NCI-H1105 treated with DMSO at 0.1 percent for 48 hours (cell line): ENCODE measurements at regions not wholly inside any gene's neighbourhood (a gene's known extent, or its start where the extent isn't known, plus 50 kb on each side); places are given as distances from the start of the nearest gene placed in this dataset.
"Not testable (repeated sequence)": the region's sequence is repeated elsewhere in the genome, so short reads cannot be mapped to it uniquely, and the experiment has no call there.

Experiments
- DNase-seq: peaks from one replicate; lab custom pipeline; 2025; lab: John Stamatoyannopoulos, UW

- DNase-seq: no peak
These were observed 375.7 kb upstream of the PRR16 start for GRCh38 chr5:120088412-120088811.

DNA sequence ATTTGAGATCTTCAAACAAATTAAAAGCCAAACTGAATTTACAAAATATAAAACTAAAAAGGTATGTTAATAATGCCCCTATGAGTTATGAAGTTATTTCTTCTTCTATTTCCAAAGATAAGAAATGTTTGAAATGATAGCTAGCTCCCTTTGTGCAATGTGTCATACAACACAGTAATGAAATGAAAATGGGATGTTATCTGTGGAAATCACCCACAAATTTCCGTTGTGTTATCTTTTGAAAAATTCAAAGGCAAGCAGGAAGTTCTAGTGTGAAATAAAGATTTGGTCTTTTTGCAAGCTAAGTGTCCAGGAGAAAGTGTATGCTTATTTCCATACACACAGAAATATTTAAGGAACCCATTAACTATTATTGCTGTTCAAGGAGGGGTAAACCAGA, 375.3 kb upstream of the PRR16 start:
- no peak for DNase-seq

DNA sequence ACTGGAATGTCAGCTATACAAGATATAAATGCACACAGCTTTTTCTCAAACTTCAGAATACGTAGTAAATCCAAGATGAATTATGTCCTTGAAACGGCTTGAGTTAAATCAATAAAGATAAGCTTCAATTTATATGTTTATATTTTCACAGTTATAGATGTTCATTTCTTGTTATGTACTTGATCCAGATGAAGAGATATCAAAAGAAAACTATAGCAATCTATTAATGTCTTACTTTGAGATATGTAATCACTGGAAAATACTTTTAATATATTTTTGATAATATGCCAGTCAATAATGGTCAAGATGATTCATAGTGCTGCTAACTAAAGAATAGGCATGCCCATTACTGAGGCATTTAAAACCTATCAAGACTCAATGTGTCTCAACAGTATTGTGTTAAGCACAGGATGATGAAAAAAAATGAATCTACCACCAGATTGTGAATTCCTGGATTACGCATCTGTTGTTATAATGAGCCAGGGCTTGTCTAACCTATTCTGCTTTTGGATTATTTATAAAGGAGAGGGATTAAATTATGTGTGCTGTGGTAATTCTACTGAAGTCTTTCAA, 372.6 kb upstream of the PRR16 start:
- DNase-seq: no peak

DNA sequence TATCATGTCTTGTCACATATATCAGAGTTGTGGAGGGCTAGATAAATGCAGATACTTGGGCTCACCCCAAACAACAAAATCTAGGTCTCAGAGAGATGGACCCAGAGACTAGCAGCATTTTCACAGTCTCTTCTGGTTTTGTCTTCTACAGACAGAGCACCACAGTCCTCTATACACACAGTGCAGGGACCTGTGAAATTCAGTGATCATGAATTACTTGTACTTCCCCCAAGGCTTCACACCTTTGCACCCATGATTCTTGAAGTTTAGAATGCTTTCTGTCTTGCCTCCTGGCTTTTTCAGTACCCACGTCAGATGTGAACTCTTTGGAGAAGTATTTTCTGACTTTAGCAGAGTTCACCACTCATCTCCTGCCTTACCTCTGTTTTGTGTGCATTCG, 371.5 kb upstream of the PRR16 start:
- DNase-seq: no peak

DNA sequence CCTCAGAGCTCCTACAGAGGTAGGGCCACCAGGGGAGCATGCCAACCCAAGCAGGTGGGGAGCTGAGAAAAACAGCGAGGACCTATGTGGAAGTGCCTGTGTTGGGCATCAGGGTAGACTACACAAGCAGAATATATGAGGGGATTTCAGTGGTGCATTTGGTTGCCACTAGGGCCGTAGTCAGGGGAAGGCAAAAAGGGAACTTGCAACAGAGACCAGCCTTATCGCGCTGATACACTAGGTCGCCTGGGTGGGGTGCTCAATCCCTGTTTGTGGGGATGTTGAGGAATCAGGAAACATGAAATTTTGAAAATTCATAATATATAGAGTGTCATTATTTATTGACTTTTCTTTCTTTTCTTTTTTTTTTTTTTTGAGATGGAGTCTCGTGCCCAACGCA, 370.9 kb upstream of the PRR16 start:
- no peak for DNase-seq

- no peak for DNase-seq
These were observed 367.7 kb upstream of the PRR16 start for GRCh38 chr5:120096413-120096812.

GRCh38 chr5:120098426-120098825, 365.7 kb upstream of the PRR16 start:
- DNase-seq: no peak

DNA sequence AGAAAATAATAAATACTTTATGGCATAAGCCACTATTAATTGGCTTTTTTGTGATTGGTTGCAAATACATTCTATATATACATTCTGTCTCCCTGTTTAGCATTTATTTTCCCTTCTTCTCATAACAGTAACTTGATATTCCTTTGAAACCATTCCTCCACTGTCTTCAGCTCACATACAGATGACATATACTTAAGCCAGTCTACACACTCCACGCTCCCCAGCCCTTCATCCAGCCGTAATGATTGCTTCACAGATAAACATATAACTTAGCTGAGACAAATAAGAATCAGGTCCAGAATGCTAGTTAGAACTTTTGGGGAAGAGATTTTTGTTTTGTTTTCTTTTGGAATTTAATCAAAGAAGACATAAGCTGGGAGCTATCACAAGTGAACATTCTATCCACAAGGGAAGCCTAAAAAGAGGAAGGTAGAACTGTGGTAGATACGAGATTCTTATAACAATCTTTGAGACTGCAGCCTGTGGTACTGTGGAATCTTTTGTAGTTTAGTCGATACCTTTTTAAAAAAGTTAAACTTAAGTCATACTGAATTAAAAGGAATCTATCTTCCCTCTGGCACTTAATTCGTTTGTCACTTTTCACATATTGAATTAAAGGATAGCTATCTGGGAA, 365.1 kb upstream of the PRR16 start:
- DNase-seq: no peak

GRCh38 chr5:120101771-120102170, 362.3 kb upstream of the PRR16 start:
- no peak for DNase-seq

- DNase-seq: no peak
These were observed 360.6 kb upstream of the PRR16 start for GRCh38 chr5:120103495-120103894.

GRCh38 chr5:120106912-120107525, 357.1 kb upstream of the PRR16 start:
- no peak for DNase-seq

GRCh38 chr5:120108586-120109248, 355.4 kb upstream of the PRR16 start:
- DNase-seq: no peak

GRCh38 chr5:120122703-120123102, 341.4 kb upstream of the PRR16 start:
- DNase-seq: no peak

DNA sequence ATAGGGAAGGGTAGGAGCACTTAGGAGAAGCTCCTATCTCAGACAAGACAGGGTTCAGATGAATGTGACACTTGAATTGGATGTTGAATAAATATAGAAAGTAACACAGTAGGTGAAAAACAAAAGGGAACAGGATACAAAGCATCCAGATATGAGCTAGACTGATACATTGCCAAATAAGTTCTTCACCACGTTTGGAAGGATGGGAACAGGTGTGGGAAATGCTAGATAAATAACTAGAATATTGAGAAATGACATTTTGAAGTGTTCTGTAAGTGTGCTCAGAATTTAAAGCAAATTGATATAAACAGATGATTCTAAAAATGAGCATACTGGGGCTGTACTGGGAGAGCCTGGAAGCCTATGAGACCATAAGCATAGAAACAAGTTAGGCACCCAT, 340.1 kb upstream of the PRR16 start:
- no peak for DNase-seq

GRCh38 chr5:120124961-120125360, 339.1 kb upstream of the PRR16 start:
- no peak for DNase-seq

GRCh38 chr5:120132347-120132746, 331.8 kb upstream of the PRR16 start:
- DNase-seq: not testable (repeated sequence)

- DNase-seq: no peak
These were observed 329.2 kb upstream of the PRR16 start for GRCh38 chr5:120134944-120135343.

- no peak for DNase-seq
These were observed 326.5 kb upstream of the PRR16 start for GRCh38 chr5:120137582-120137981.

GRCh38 chr5:120139039-120139438, 325.1 kb upstream of the PRR16 start:
- DNase-seq: no peak

DNA sequence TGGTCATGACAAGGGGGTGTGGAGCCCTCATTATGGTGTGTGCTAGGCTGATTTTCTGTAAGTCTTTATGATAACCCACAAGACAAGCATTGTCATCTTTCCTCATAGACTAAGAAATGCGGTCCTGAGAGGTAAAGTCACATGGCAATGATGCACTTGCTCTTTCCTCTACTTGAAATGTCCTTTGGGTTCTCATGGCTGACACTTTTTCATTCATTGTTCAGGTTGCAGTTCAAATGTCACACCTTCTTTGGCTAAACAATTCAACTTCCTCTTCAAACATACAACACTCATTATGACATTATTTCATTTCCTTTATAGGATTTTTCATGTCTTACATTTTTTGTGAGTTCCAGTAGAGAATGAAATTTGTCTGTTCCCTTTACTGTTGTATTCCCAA, 323.6 kb upstream of the PRR16 start:
- no peak for DNase-seq

- no peak for DNase-seq
These were observed 323.0 kb upstream of the PRR16 start for GRCh38 chr5:120141076-120141475.

DNA sequence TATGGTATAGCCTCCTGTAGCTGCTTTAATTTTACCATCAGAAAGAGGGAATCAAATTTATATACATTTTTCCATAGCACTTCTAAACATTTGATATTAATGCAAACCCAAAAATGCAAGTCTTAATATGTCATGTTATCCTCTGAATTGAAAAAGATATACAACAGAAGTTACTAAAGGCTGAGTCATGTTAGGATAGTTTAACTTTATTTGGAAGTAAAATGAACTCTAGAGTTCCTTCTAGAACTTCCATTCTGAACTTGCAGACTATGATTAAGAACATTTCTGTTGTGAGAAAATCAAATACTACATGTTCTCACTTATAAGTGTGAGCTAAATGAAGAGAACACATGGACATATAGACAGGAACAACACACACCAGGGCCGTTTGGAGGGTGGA, 317.3 kb upstream of the PRR16 start:
- DNase-seq: no peak

GRCh38 chr5:120147911-120148310, 316.2 kb upstream of the PRR16 start:
- not testable (repeated sequence) for DNase-seq
